ENCODE measurements at regions not wholly inside any gene's neighbourhood (a gene's known extent, or its start where the extent isn't known, plus 50 kb on each side); places are given as distances from the start of the nearest gene placed in this dataset.

- no peak overlapping the region for H3K4me3 ChIP-seq (replicated peaks in 1 of 4; ENCODE audit: control extremely low read depth in 1 of 4, insufficient read depth in 1 of 4, low read depth in 3 of 4, low read length in 4 of 4)
- no peaks in the 10 kb centered on the region for H3K9me3 ChIP-seq (ENCODE audit: control insufficient read depth, insufficient read depth, low read depth, low read length)
- H3K79me2 ChIP-seq (ENCODE audit: control insufficient read depth, insufficient read depth, low read length) = no peaks in the 10 kb centered on the region
- no peaks in the 10 kb centered on the region for H3K4me1 ChIP-seq (ENCODE audit: control insufficient read depth, extremely low read depth, insufficient read depth, low read length)
- no peaks in the 10 kb centered on the region for H3K36me3 ChIP-seq (ENCODE audit: control insufficient read depth, insufficient read depth, low read length)
- H3K9ac ChIP-seq (ENCODE audit: insufficient read depth, low read length) = no peak overlapping the region
- no peak for DNase-seq (ENCODE audit: low read depth in 2 of 2)
- H3K27ac ChIP-seq (ENCODE audit: insufficient read depth, low read length) = no peak overlapping the region
- no peak overlapping the region for H2AFZ ChIP-seq (ENCODE audit: low read length)
- H4K20me1 ChIP-seq (ENCODE audit: control insufficient read depth, extremely low read depth, insufficient read depth, low read length) = no peaks in the 10 kb centered on the region
- no peaks in the 10 kb centered on the region for H3K27me3 ChIP-seq (ENCODE audit: control insufficient read depth, insufficient read depth, low read length)
- TF ChIP-seq EZH2 (IDR thresholded peaks at IDR 0.05; ENCODE audit: low read length, missing control alignments) (no peak), CTCF (conservative IDR thresholded peaks at IDR 0.05 in 1 of 2, IDR thresholded peaks at IDR 0.05 in 1 of 2; ENCODE audit: low read depth in 1 of 2, low read length in 2 of 2) (no peak)
- H3K4me2 ChIP-seq (ENCODE audit: extremely low read depth, insufficient read depth, low read length) = no peak overlapping the region
Measured at GRCh38 chr10:21146436-21146789, 249.3 kb upstream of the NEBL start.

- DNase-seq (ENCODE audit: low read depth in 2 of 2) = no peak
- Histone ChIP-seq H3K27me3 (ENCODE audit: control insufficient read depth, insufficient read depth, low read length) (no peaks in the 10 kb centered on the region), H2AFZ (ENCODE audit: low read length) (no peak overlapping the region), H3K9ac (ENCODE audit: insufficient read depth, low read length) (no peak overlapping the region), H3K4me3 (replicated peaks in 1 of 4; ENCODE audit: control extremely low read depth in 1 of 4, insufficient read depth in 1 of 4, low read depth in 3 of 4, low read length in 4 of 4) (no peak overlapping the region), H3K4me2 (ENCODE audit: extremely low read depth, insufficient read depth, low read length) (no peak overlapping the region), H3K9me3 (ENCODE audit: control insufficient read depth, insufficient read depth, low read depth, low read length) (no peaks in the 10 kb centered on the region), H3K79me2 (ENCODE audit: control insufficient read depth, insufficient read depth, low read length) (no peaks in the 10 kb centered on the region), H3K27ac (ENCODE audit: insufficient read depth, low read length) (no peak overlapping the region), H4K20me1 (ENCODE audit: control insufficient read depth, extremely low read depth, insufficient read depth, low read length) (no peaks in the 10 kb centered on the region), H3K4me1 (ENCODE audit: control insufficient read depth, extremely low read depth, insufficient read depth, low read length) (no peaks in the 10 kb centered on the region), H3K36me3 (ENCODE audit: control insufficient read depth, insufficient read depth, low read length) (no peaks in the 10 kb centered on the region)
- TF ChIP-seq EZH2 (IDR thresholded peaks at IDR 0.05; ENCODE audit: low read length, missing control alignments) (no peak), CTCF (conservative IDR thresholded peaks at IDR 0.05 in 1 of 2, IDR thresholded peaks at IDR 0.05 in 1 of 2; ENCODE audit: low read depth in 1 of 2, low read length in 2 of 2) (no peak)
Measured at GRCh38 chr10:21145751-21146435, 248.8 kb upstream of the NEBL start.

GRCh38 chr10:21144047-21144446 is 246.9 kb upstream of the NEBL start:
- no peak overlapping the region for H3K4me2 ChIP-seq (ENCODE audit: extremely low read depth, insufficient read depth, low read length)
- H3K79me2 ChIP-seq (ENCODE audit: control insufficient read depth, insufficient read depth, low read length) = no peaks in the 10 kb centered on the region
- no peak for DNase-seq (ENCODE audit: low read depth in 2 of 2)
- no peaks in the 10 kb centered on the region for H3K4me1 ChIP-seq (ENCODE audit: control insufficient read depth, extremely low read depth, insufficient read depth, low read length)
- no peaks in the 10 kb centered on the region for H3K36me3 ChIP-seq (ENCODE audit: control insufficient read depth, insufficient read depth, low read length)
- no peaks in the 10 kb centered on the region for H3K27me3 ChIP-seq (ENCODE audit: control insufficient read depth, insufficient read depth, low read length)
- TF ChIP-seq CTCF (conservative IDR thresholded peaks at IDR 0.05 in 1 of 2, IDR thresholded peaks at IDR 0.05 in 1 of 2; ENCODE audit: low read depth in 1 of 2, low read length in 2 of 2) (no peak), EZH2 (IDR thresholded peaks at IDR 0.05; ENCODE audit: low read length, missing control alignments) (no peak)
- H4K20me1 ChIP-seq (ENCODE audit: control insufficient read depth, extremely low read depth, insufficient read depth, low read length) = no peaks in the 10 kb centered on the region
- no peak overlapping the region for H2AFZ ChIP-seq (ENCODE audit: low read length)
- no peak overlapping the region for H3K4me3 ChIP-seq (replicated peaks in 1 of 4; ENCODE audit: control extremely low read depth in 1 of 4, insufficient read depth in 1 of 4, low read depth in 3 of 4, low read length in 4 of 4)
- no peak overlapping the region for H3K27ac ChIP-seq (ENCODE audit: insufficient read depth, low read length)
- H3K9me3 ChIP-seq (ENCODE audit: control insufficient read depth, insufficient read depth, low read depth, low read length) = no peaks in the 10 kb centered on the region
- H3K9ac ChIP-seq (ENCODE audit: insufficient read depth, low read length) = no peak overlapping the region
